T47D (cell line): ENCODE measurements at regions not wholly inside any gene's neighbourhood (a gene's known extent, or its start where the extent isn't known, plus 50 kb on each side); places are given as distances from the start of the nearest gene placed in this dataset.
"Not testable (repeated sequence)": the region's sequence is repeated elsewhere in the genome, so short reads cannot be mapped to it uniquely, and the experiment has no call there.

Source experiments
- DNase-seq, 2 experiments: peaks; one replicate each; pipeline versions ENCODE4 v3.0.0 to v3.0.0-alpha.2; 2011 to 2012; ENCODE audit warnings: low read depth in 1 of 2, low spot score in 1 of 2
- JUND ChIP-seq: IDR thresholded peaks from 2 replicates; pipeline ENCODE4 v1.6.1; 2012; ENCODE audit warnings: low read depth
- in situ Hi-C: cut with HindIII; loops from 2 replicates; pipeline ENCODE4 v1.10.0; 2016; ENCODE audit warnings: low sequenced_read_pairs, low pct_unique_long_range_greater_than_20kb

- in situ Hi-C loops = no loop called here
Measured at GRCh38 chr5:107766972-107767371, 96.2 kb upstream of the EFNA5 start.

GRCh38 chr5:107766439-107766838 is 95.7 kb upstream of the EFNA5 start:
- TF ChIP-seq JUND = no peak
- no peak for DNase-seq
- in situ Hi-C loops = no loop called here

More at GRCh38 chr5:107766972-107767371, 96.2 kb upstream of the EFNA5 start:
- DNase-seq = no peak
- no peak for TF ChIP-seq JUND

- in situ Hi-C loops = no loop called here
- TF ChIP-seq JUND = no peak
Measured at GRCh38 chr5:107765805-107766063, 95.0 kb upstream of the EFNA5 start.

GRCh38 chr5:107764976-107765804 is 94.5 kb upstream of the EFNA5 start:
- TF ChIP-seq JUND = no peak
- in situ Hi-C loops = no loop called here
- DNase-seq = no peak

More at GRCh38 chr5:107765805-107766063, 95.0 kb upstream of the EFNA5 start:
- no peak for DNase-seq

- no peak for TF ChIP-seq JUND
- in situ Hi-C loops = no loop called here
- DNase-seq = no peak
Measured at GRCh38 chr5:107764282-107764681, 93.5 kb upstream of the EFNA5 start.

GRCh38 chr5:107753427-107753826 is 82.7 kb upstream of the EFNA5 start:
- in situ Hi-C loops = no loop called here
- no peak for TF ChIP-seq JUND
- no peak for DNase-seq

- in situ Hi-C loops = no loop called here
- no peak for DNase-seq
- TF ChIP-seq JUND = no peak
Measured at GRCh38 chr5:107744418-107745330, 73.9 kb upstream of the EFNA5 start.

- in situ Hi-C loops = no loop called here
- no peak for TF ChIP-seq JUND
- peak in 1 of 2 experiments; percentile 11 for DNase-seq
Measured at GRCh38 chr5:107743373-107744000, 72.8 kb upstream of the EFNA5 start.

GRCh38 chr5:107739661-107740060 is 68.9 kb upstream of the EFNA5 start:
- TF ChIP-seq JUND = no peak
- in situ Hi-C loops = no loop called here
- DNase-seq = no peak

GRCh38 chr5:107736638-107737037 is 65.9 kb upstream of the EFNA5 start:
- in situ Hi-C loops = no loop called here
- no peak for TF ChIP-seq JUND

GRCh38 chr5:107736089-107736488 is 65.4 kb upstream of the EFNA5 start:
- DNase-seq, in situ Hi-C loops: not testable (repeated sequence)

More at GRCh38 chr5:107736638-107737037, 65.9 kb upstream of the EFNA5 start:
- no peak for DNase-seq

- no peak for DNase-seq
- no peak for TF ChIP-seq JUND
- in situ Hi-C loops = no loop called here
Measured at GRCh38 chr5:107735558-107735957, 64.8 kb upstream of the EFNA5 start.

GRCh38 chr5:107726896-107727295 is 56.2 kb upstream of the EFNA5 start:
- DNase-seq = no peak
- in situ Hi-C loops = no loop called here
- TF ChIP-seq JUND = no peak
